SU-DHL-6 (cell line): ENCODE measurements at regions not wholly inside any gene's neighbourhood (a gene's known extent, or its start where the extent isn't known, plus 50 kb on each side); places are given as distances from the start of the nearest gene placed in this dataset.

Source experiments
- EZH2phosphoT487 ChIP-seq: fragments of 200-600 bp; sonication (generic), shearing (Covaris generic); conservative IDR thresholded peaks from 2 replicates; pipeline ENCODE4 v1.6.1; 2018; ENCODE audit warnings: mild to moderate bottlenecking, antibody characterized with exemption, low read length, moderate library complexity, mixed read lengths
- TF ChIP-seq, protein P1 (sequence below): fragments of 200-600 bp; sonication (generic); IDR thresholded peaks from one replicate; pipeline ENCODE4 v1.5.1; 2017; ENCODE audit warnings: antibody characterized with exemption, mild to moderate bottlenecking, low read length, moderate library complexity; ENCODE audit not compliant: insufficient read depth, poor library complexity, severe bottlenecking

DNA sequence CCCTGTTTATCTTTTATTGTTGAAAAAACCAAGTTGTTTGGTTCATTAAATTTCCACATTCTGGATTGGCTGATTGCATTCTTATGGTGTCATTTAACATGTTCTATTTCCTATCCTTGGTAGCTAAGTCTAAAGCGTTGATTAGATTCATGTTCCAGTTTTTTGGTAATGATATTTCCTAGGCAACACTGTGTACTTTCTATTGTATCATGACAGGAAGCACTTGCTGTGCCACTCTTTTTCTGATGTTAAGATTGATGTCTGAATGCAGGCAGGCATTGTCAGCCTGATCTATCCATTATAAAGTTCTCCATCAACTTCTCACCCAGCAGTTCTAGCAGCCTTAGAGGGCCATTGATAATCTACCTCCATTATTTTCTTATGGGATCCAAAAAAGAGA is 91.1 kb upstream of the ARID2 start:
- TF ChIP-seq, protein P1, sequence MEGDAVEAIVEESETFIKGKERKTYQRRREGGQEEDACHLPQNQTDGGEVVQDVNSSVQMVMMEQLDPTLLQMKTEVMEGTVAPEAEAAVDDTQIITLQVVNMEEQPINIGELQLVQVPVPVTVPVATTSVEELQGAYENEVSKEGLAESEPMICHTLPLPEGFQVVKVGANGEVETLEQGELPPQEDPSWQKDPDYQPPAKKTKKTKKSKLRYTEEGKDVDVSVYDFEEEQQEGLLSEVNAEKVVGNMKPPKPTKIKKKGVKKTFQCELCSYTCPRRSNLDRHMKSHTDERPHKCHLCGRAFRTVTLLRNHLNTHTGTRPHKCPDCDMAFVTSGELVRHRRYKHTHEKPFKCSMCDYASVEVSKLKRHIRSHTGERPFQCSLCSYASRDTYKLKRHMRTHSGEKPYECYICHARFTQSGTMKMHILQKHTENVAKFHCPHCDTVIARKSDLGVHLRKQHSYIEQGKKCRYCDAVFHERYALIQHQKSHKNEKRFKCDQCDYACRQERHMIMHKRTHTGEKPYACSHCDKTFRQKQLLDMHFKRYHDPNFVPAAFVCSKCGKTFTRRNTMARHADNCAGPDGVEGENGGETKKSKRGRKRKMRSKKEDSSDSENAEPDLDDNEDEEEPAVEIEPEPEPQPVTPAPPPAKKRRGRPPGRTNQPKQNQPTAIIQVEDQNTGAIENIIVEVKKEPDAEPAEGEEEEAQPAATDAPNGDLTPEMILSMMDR, result no peak
- no peak for TF ChIP-seq EZH2phosphoT487
